ENCODE measurements at regions not wholly inside any gene's neighbourhood (a gene's known extent, or its start where the extent isn't known, plus 50 kb on each side); places are given as distances from the start of the nearest gene placed in this dataset.

- TF ChIP-seq CTCF (conservative IDR thresholded peaks at IDR 0.05 in 1 of 2, IDR thresholded peaks at IDR 0.05 in 1 of 2; ENCODE audit: extremely low read depth in 1 of 2, insufficient read depth in 1 of 2, low read depth in 1 of 2, low read length in 2 of 2) = no peak
- TF ChIP-seq EZH2 (IDR thresholded peaks at IDR 0.05; ENCODE audit: borderline replicate concordance, low read length) = no peak
Measured at GRCh38 chr2:833180-833579, 117.5 kb upstream of the SNTG2 start.
